ENCODE measurements at regions not wholly inside any gene's neighbourhood (a gene's known extent, or its start where the extent isn't known, plus 50 kb on each side); places are given as distances from the start of the nearest gene placed in this dataset.

- H3K27me3 Mint-ChIP-seq (ENCODE audit: low read depth), result no peaks in the 10 kb centered on the region
- Histone ChIP-seq H3K9me3 (ENCODE audit: control insufficient read depth, low read depth, low read length) (no peaks in the 10 kb centered on the region), H2BK20ac (ENCODE audit: low read depth, low read length, poor library complexity, severe bottlenecking) (no peak overlapping the region), H3K9ac (ENCODE audit: extremely low read depth, insufficient read length, low read length) (no peak overlapping the region), H3K14ac (ENCODE audit: insufficient read depth, low read length) (no peak overlapping the region), H2BK5ac (ENCODE audit: insufficient read length, low read length) (no peak overlapping the region), H3K4ac (ENCODE audit: low read depth, low read length) (no peak overlapping the region), H2AK5ac (ENCODE audit: insufficient read length, low read length) (no peak overlapping the region), H4K20me1 (ENCODE audit: control insufficient read depth, insufficient read depth, insufficient read length) (no peaks in the 10 kb centered on the region), H3K27me3 (ENCODE audit: insufficient read depth, low read length) (no peaks in the 10 kb centered on the region), H3T11ph (ENCODE audit: low read length) (no peak overlapping the region), H4K5ac (ENCODE audit: insufficient read length, low read depth, low read length) (no peak overlapping the region), H2BK120ac (ENCODE audit: low read depth, low read length, poor library complexity, severe bottlenecking) (no peak overlapping the region), H3K4me1 (ENCODE audit: insufficient read depth, low read length) (no peaks in the 10 kb centered on the region), H3K23ac (ENCODE audit: insufficient read length, low read depth, low read length) (no peak overlapping the region), H3K23me2 (ENCODE audit: insufficient read length, low read depth, low read length, poor library complexity, severe bottlenecking) (no peaks in the 10 kb centered on the region), H4K8ac (replicated peaks; ENCODE audit: insufficient read length, low read depth, low read length) (no peak overlapping the region), H2BK15ac (ENCODE audit: low read depth, low read length) (no peak overlapping the region), H2AFZ (ENCODE audit: low read length) (no peak overlapping the region), H3K4me2 (ENCODE audit: insufficient read depth, insufficient read length, low read length) (no peak overlapping the region), H3K27ac (ENCODE audit: insufficient read length, low read depth, low read length) (no peak overlapping the region), H3K56ac (ENCODE audit: insufficient read length, low read depth, low read length) (no peak overlapping the region), H2BK12ac (ENCODE audit: insufficient read length, low read depth, low read length) (no peak overlapping the region), H3K79me2 (ENCODE audit: insufficient read depth, low read length) (no peaks in the 10 kb centered on the region), H4K91ac (ENCODE audit: insufficient read length, low read depth, low read length) (no peak overlapping the region), H3K18ac (ENCODE audit: insufficient read length, low read depth, low read length) (no peak overlapping the region), H3K79me1 (ENCODE audit: insufficient read depth, low read depth, low read length, poor library complexity, severe bottlenecking) (no peaks in the 10 kb centered on the region)
- WGBS (ENCODE audit: extremely low coverage, insufficient read length, low lambda C conversion rate), result no CpG with 5 or more reads among the region's 1 CpG
- H3K4me1 Mint-ChIP-seq, result no peaks in the 10 kb centered on the region
- H3K4me3 Mint-ChIP-seq, result no peak overlapping the region
- no peak for TF ChIP-seq CTCF (conservative IDR thresholded peaks at IDR 0.05)
- H3K36me3 Mint-ChIP-seq (ENCODE audit: insufficient read depth in 1 of 3, low read depth in 3 of 3), result no peaks in the 10 kb centered on the region
- no peaks in the 10 kb centered on the region for H3K9me3 Mint-ChIP-seq
- no peak for DNase-seq
- H3K27ac Mint-ChIP-seq, result no peak overlapping the region
Observed at GRCh38 chr4:120472447-120473131, 405.9 kb upstream of the MAD2L1 start.

Data from H9 (cell line).